ENCODE measurements at regions not wholly inside any gene's neighbourhood (a gene's known extent, or its start where the extent isn't known, plus 50 kb on each side); places are given as distances from the start of the nearest gene placed in this dataset.
A peak's percentile ranks its signal among the peaks of the same experiment; 100 is the strongest.

DNA sequence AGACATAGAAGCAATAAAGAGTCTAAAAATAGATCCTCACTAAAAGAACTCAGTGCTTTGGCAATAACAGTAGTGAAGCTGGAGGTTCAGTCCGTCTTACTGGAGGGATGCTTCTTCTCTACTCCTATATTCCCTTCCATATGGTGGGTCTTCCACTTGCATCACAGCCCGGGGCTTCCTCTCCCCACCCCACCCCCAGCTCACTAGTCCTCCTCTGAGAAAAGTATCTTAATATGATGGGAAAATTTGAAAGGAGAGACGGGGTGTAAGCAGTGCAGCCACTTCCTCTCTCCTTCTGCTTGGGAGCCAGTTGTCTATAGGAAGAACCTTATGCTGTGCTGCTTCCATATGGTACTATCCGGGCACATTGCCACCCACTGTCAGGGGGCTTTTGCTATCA, 57.2 kb upstream of the SPOPL start:
- no peak overlapping the region for H3K4me3 ChIP-seq
- in situ Hi-C loops (cut with MboI; ENCODE audit: low pct_ligation_motif_present in 1 of 4, low pct_unique_long_range_greater_than_20kb in 1 of 4, low sequenced_read_pairs in 3 of 4) (no loop called here), intact Hi-C loops (cut with DNase I; ENCODE audit: low total_unique reads) (no loop called here)
- H3K4me1 ChIP-seq: peaks cover 0 to 4% (median 0%) of the 10 kb centered on the region in 4 donors
- 64 to 74% methylated on average over 2 to 4 of the region's 4 CpGs for WGBS, 2 donors (ENCODE audit: low coverage in 1 of 2)
- no peaks in the 10 kb centered on the region for H3K27me3 ChIP-seq
- H3K27ac ChIP-seq: no peak overlapping the region
- no peaks in the 10 kb centered on the region for H3K9me3 ChIP-seq
- no peak for DNase-seq
- H3K36me3 ChIP-seq: no peaks in the 10 kb centered on the region
- TF ChIP-seq POLR2AphosphoS5 (IDR thresholded peaks at IDR 0.05) (no peak), EP300 (IDR thresholded peaks at IDR 0.05; ENCODE audit: low read depth) (no peak), POLR2A (IDR thresholded peaks at IDR 0.05) (no peak)
- TF ChIP-seq, protein P1, sequence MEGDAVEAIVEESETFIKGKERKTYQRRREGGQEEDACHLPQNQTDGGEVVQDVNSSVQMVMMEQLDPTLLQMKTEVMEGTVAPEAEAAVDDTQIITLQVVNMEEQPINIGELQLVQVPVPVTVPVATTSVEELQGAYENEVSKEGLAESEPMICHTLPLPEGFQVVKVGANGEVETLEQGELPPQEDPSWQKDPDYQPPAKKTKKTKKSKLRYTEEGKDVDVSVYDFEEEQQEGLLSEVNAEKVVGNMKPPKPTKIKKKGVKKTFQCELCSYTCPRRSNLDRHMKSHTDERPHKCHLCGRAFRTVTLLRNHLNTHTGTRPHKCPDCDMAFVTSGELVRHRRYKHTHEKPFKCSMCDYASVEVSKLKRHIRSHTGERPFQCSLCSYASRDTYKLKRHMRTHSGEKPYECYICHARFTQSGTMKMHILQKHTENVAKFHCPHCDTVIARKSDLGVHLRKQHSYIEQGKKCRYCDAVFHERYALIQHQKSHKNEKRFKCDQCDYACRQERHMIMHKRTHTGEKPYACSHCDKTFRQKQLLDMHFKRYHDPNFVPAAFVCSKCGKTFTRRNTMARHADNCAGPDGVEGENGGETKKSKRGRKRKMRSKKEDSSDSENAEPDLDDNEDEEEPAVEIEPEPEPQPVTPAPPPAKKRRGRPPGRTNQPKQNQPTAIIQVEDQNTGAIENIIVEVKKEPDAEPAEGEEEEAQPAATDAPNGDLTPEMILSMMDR (IDR thresholded peaks at IDR 0.05): no peak

DNA sequence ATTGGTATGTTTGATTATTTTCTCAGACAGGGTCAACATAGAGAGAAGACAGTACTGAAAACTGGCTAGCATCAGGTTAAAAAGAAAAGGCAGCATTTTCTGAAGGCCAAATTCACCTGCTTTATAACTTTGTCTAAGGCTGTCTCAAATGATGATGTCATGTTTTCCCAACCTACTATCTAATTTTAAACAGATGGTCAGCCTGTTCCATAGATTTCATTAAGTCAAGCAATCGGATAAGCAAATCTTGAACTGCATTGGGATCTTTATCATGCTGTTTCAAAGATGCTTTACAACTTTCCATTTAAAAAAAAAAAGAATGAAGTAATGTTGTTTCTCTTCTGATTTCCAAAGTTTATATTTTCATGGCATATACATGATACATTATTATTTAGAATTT, 56.3 kb upstream of the SPOPL start:
- H3K9me3 ChIP-seq: no peaks in the 10 kb centered on the region
- no peaks in the 10 kb centered on the region for H3K36me3 ChIP-seq
- intact Hi-C loops (cut with DNase I; ENCODE audit: low total_unique reads): no loop called here
- 85 to 96% methylated on average over 1 of the region's 1 CpG for WGBS, 2 donors (ENCODE audit: low coverage in 1 of 2)
- no peaks in the 10 kb centered on the region for H3K27me3 ChIP-seq
- H3K27ac ChIP-seq: no peak overlapping the region
- peaks cover 0 to 4% (median 0%) of the 10 kb centered on the region in 4 donors for H3K4me1 ChIP-seq
- no peak overlapping the region for H3K4me3 ChIP-seq
- TF ChIP-seq, protein P1 (IDR thresholded peaks at IDR 0.05): no peak
- no peak for TF ChIP-seq POLR2AphosphoS5 (IDR thresholded peaks at IDR 0.05)
- TF ChIP-seq EP300 (IDR thresholded peaks at IDR 0.05; ENCODE audit: low read depth): no peak
- TF ChIP-seq POLR2A (IDR thresholded peaks at IDR 0.05): no peak
- in situ Hi-C loops (cut with MboI; ENCODE audit: low pct_ligation_motif_present in 1 of 4, low pct_unique_long_range_greater_than_20kb in 1 of 4, low sequenced_read_pairs in 3 of 4): no loop called here
- no peak for DNase-seq

DNA sequence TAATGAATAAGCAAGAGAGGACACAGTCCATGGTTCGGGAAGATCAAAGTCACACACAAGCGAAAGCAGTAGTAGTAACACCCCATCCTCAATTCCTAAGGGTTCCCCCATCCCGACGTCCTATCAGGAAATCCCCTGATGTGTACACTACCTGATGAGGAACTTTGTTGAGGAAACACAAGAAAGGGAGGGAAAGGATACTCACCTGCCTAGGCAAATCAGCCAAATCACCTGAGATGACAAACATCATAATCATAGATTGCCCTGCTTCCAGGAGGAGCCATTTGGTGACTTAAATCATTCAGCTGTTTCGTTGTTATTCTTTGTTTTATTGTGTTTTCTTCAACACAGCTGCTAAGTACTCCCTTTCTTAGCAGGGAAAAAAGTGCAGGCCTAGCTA, 55.5 kb upstream of the SPOPL start:
- intact Hi-C loops (cut with DNase I; ENCODE audit: low total_unique reads): no loop called here
- H3K4me3 ChIP-seq: no peak overlapping the region
- no peak for DNase-seq
- H3K9me3 ChIP-seq: no peaks in the 10 kb centered on the region
- H3K36me3 ChIP-seq: no peaks in the 10 kb centered on the region
- WGBS, 2 donors (ENCODE audit: low coverage in 1 of 2): 33 to 51% methylated on average over 1 to 5 of the region's 5 CpGs
- peaks cover 0 to 4% (median 0%) of the 10 kb centered on the region in 4 donors for H3K4me1 ChIP-seq
- in situ Hi-C loops (cut with MboI; ENCODE audit: low pct_ligation_motif_present in 1 of 4, low pct_unique_long_range_greater_than_20kb in 1 of 4, low sequenced_read_pairs in 3 of 4): no loop called here
- H3K27me3 ChIP-seq: no peaks in the 10 kb centered on the region
- H3K27ac ChIP-seq: peak overlapping the region in 1 of 4 donors; percentile 5
- TF ChIP-seq EP300 (IDR thresholded peaks at IDR 0.05; ENCODE audit: low read depth): no peak
- no peak for TF ChIP-seq POLR2A (IDR thresholded peaks at IDR 0.05)
- TF ChIP-seq, protein P1 (IDR thresholded peaks at IDR 0.05): no peak
- no peak for TF ChIP-seq POLR2AphosphoS5 (IDR thresholded peaks at IDR 0.05)

DNA sequence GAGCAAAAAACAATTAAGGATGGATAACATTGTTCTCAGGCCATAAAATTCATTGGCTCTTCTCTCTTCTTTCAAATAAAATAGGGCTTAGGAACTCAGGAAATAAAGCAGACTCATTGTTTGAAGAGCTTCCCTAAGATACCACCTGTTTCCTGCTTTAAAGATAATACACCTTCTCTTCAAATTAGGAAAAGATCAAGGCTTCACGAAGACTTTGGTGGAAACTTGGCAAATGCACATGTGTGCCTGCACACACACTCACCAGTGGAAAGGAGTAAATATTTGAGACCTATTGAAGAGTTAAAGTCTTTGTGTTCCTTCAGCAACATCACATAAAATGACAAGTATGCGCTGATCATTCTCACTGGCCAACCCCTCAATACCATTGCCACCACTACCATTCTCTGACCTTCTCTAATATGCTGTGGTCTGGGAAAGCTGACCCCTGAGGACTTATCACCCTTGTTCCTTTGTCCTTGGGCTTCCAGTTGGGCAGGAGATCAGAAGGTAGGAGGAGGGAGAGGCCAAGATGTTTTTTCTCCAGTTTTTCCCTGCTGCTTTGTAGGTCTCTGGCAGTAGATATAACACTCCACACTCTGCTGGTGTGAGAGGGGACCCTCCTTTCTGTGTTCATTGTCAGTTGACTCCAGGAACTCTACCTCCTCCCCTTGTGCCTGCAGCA, 53.5 kb upstream of the SPOPL start:
- Histone ChIP-seq H3K4me1 (peaks cover 0 to 4% (median 0%) of the 10 kb centered on the region in 4 donors), H3K27ac (no peak overlapping the region), H3K27me3 (no peaks in the 10 kb centered on the region), H3K4me3 (no peak overlapping the region), H3K36me3 (no peaks in the 10 kb centered on the region), H3K9me3 (no peaks in the 10 kb centered on the region)
- 50 to 52% methylated on average over 2 of the region's 2 CpGs for WGBS, 2 donors (ENCODE audit: low coverage in 1 of 2)
- in situ Hi-C loops (cut with MboI; ENCODE audit: low pct_ligation_motif_present in 1 of 4, low pct_unique_long_range_greater_than_20kb in 1 of 4, low sequenced_read_pairs in 3 of 4) (no loop called here), intact Hi-C loops (cut with DNase I; ENCODE audit: low total_unique reads) (no loop called here)
- no peak for DNase-seq
- TF ChIP-seq EP300 (IDR thresholded peaks at IDR 0.05; ENCODE audit: low read depth) (no peak), POLR2A (IDR thresholded peaks at IDR 0.05) (no peak), POLR2AphosphoS5 (IDR thresholded peaks at IDR 0.05) (no peak)
- TF ChIP-seq, protein P1 (IDR thresholded peaks at IDR 0.05): no peak

Measured in transverse colon (tissue), 4 donors.